T follicular helper cell (primary cell): ENCODE measurements at regions not wholly inside any gene's neighbourhood (a gene's known extent, or its start where the extent isn't known, plus 50 kb on each side); places are given as distances from the start of the nearest gene placed in this dataset.
"Not testable (repeated sequence)": the region's sequence is repeated elsewhere in the genome, so short reads cannot be mapped to it uniquely, and the experiment has no call there.

Experiments used
- DNase-seq: peaks from one replicate; pipeline ENCODE4 v3.0.0-alpha.2; 2020; ENCODE audit warnings: low read depth

GRCh38 chr3:28575746-28576613 is 227.4 kb upstream of the AZI2 start:
- DNase-seq, result no peak

- DNase-seq, result no peak
Observed at GRCh38 chr3:28576614-28577200, 228.1 kb upstream of the AZI2 start.

GRCh38 chr3:28577941-28578500 is 229.4 kb upstream of the AZI2 start:
- no peak for DNase-seq

GRCh38 chr3:28586325-28586724 is 237.7 kb upstream of the AZI2 start:
- no peak for DNase-seq

GRCh38 chr3:28587723-28588122 is 239.1 kb upstream of the AZI2 start:
- DNase-seq, result no peak

- DNase-seq, result no peak
Observed at GRCh38 chr3:28590216-28590615, 241.6 kb upstream of the AZI2 start.

GRCh38 chr3:28590860-28591259 is 242.2 kb upstream of the AZI2 start:
- DNase-seq, result no peak

GRCh38 chr3:28595372-28595771 is 246.7 kb upstream of the AZI2 start:
- DNase-seq, result no peak

GRCh38 chr3:28597452-28597851 is 248.8 kb upstream of the AZI2 start:
- DNase-seq, result no peak

GRCh38 chr3:28598165-28598564 is 249.5 kb upstream of the AZI2 start:
- no peak for DNase-seq

GRCh38 chr3:28601291-28601690 is 252.7 kb upstream of the AZI2 start:
- DNase-seq, result no peak

GRCh38 chr3:28606283-28606682 is 257.7 kb upstream of the AZI2 start:
- no peak for DNase-seq

GRCh38 chr3:28612232-28612631 is 263.6 kb upstream of the AZI2 start:
- no peak for DNase-seq

GRCh38 chr3:28613511-28614106 is 265.0 kb upstream of the AZI2 start:
- DNase-seq, result no peak

- DNase-seq, result no peak
Observed at GRCh38 chr3:28615071-28615470, 266.4 kb upstream of the AZI2 start.

GRCh38 chr3:28615971-28616370 is 267.3 kb upstream of the AZI2 start:
- no peak for DNase-seq

GRCh38 chr3:28617821-28618220 is 269.2 kb upstream of the AZI2 start:
- DNase-seq, result no peak

- DNase-seq, result no peak
Observed at GRCh38 chr3:28623106-28623505, 274.5 kb upstream of the AZI2 start.

- no peak for DNase-seq
Observed at GRCh38 chr3:28624084-28624483, 275.5 kb upstream of the AZI2 start.

GRCh38 chr3:28627843-28628242 is 279.2 kb upstream of the AZI2 start:
- not testable (repeated sequence) for DNase-seq

GRCh38 chr3:28634019-28634418 is 285.4 kb upstream of the AZI2 start:
- no peak for DNase-seq

- DNase-seq, result no peak
Observed at GRCh38 chr3:28637742-28638141, 289.1 kb upstream of the AZI2 start.

GRCh38 chr3:28645149-28645548 is 296.5 kb upstream of the AZI2 start:
- DNase-seq, result no peak
